ENCODE measurements at regions not wholly inside any gene's neighbourhood (a gene's known extent, or its start where the extent isn't known, plus 50 kb on each side); places are given as distances from the start of the nearest gene placed in this dataset.

- TF ChIP-seq, protein P1, sequence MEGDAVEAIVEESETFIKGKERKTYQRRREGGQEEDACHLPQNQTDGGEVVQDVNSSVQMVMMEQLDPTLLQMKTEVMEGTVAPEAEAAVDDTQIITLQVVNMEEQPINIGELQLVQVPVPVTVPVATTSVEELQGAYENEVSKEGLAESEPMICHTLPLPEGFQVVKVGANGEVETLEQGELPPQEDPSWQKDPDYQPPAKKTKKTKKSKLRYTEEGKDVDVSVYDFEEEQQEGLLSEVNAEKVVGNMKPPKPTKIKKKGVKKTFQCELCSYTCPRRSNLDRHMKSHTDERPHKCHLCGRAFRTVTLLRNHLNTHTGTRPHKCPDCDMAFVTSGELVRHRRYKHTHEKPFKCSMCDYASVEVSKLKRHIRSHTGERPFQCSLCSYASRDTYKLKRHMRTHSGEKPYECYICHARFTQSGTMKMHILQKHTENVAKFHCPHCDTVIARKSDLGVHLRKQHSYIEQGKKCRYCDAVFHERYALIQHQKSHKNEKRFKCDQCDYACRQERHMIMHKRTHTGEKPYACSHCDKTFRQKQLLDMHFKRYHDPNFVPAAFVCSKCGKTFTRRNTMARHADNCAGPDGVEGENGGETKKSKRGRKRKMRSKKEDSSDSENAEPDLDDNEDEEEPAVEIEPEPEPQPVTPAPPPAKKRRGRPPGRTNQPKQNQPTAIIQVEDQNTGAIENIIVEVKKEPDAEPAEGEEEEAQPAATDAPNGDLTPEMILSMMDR (IDR thresholded peaks at IDR 0.05; ENCODE audit: low read depth, low read length), result no peak
Measured at GRCh38 chr7:136210079-136210478, 232.9 kb upstream of the MTPN start.

DNA sequence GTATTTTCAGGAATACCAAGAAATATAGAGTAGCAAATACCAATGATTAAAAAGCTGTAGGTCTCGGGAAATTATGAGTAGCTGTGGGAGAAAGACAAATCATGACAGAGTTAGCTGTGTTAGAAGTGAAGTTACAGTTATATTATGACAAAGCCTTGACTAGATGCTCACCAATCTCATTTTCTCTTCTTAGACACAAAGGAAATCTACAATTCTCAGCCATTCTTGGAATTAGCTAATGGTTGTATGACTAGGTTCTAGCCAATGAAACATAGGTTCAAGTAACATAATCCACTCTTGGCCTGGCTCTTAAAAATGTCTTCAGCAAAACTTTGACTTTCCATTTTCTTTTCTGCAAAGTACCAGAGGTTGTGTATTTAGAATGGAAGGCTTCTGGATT lies 228.8 kb upstream of the MTPN start:
- H3K4me3 ChIP-seq (replicated peaks in 1 of 2; ENCODE audit: low read depth in 2 of 2, low read length in 2 of 2), result no peak overlapping the region
- DNase-seq (ENCODE audit: low read depth in 2 of 2), result no peak
- TF ChIP-seq, protein P1 (IDR thresholded peaks at IDR 0.05; ENCODE audit: low read depth, low read length), result no peak

More at GRCh38 chr7:136210079-136210478, 232.9 kb upstream of the MTPN start:
- H3K4me3 ChIP-seq (replicated peaks in 1 of 2; ENCODE audit: low read depth in 2 of 2, low read length in 2 of 2), result no peak overlapping the region
- DNase-seq (ENCODE audit: low read depth in 2 of 2), result no peak

DNA sequence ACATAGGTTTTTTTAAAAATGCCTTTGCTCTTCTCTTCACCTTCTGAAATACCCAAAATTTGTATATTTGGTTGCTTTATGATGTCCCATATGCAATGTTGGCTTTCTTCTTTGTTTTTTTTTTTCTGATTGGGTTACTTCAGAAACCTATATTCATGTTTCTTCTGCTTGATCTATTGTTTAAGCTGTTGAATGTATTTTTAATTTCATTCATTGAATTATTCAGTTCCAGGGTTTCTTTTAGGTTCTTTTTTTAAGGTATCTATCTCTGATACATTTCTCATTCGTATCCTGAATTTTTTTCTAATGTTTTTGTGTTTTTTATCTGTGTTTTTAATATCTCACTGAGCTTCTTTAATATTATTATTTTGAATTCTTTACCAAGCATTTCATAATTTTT lies 221.0 kb upstream of the MTPN start:
- no peak overlapping the region for H3K4me3 ChIP-seq (replicated peaks in 1 of 2; ENCODE audit: low read depth in 2 of 2, low read length in 2 of 2)
- DNase-seq (ENCODE audit: low read depth in 2 of 2), result no peak
- TF ChIP-seq, protein P1 (IDR thresholded peaks at IDR 0.05; ENCODE audit: low read depth, low read length), result no peak

DNA sequence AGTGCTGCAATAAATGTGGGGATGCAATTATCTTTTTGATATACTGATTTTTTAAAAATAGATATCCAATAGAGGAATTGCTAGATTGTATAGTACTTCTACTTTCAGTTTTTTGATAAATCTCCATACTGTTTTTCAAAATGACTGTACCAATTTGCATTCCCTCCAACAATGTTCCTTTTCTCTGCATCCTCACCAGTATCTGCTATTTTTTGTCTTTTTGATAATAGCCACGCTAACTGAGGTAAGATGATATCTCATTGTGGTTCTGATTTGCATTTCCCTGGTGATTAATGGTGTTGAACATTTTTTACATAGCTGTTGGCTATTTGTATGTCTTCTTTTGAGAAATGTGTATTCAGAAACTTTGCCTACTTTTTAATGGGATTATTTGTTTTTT lies 217.7 kb upstream of the MTPN start:
- H3K4me3 ChIP-seq (replicated peaks in 1 of 2; ENCODE audit: low read depth in 2 of 2, low read length in 2 of 2), result no peak overlapping the region
- DNase-seq (ENCODE audit: low read depth in 2 of 2), result no peak

DNA sequence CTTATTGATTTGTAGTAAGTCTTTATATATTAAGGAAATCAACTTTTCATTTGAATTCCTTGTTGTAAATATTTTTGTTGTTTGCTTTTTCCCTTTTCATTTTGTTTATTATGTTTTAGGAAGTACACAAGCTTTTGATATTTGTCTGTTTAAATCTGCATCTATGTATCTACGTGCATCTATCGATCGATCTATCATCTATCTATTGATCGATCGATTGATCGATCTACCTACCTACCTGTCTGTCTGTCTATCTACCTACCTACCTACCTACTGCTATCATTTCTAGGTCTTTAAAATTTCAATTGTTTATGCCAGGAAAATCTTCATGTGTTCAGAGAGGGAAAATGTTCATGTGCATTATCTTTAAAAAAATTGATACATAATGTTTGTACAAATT lies 216.8 kb upstream of the MTPN start:
- H3K4me3 ChIP-seq (replicated peaks in 1 of 2; ENCODE audit: low read depth in 2 of 2, low read length in 2 of 2), result no peak overlapping the region
- DNase-seq (ENCODE audit: low read depth in 2 of 2), result no peak
- TF ChIP-seq, protein P1 (IDR thresholded peaks at IDR 0.05; ENCODE audit: low read depth, low read length), result no peak

More for the DNA sequence above, 217.7 kb upstream of the MTPN start:
- TF ChIP-seq, protein P1 (IDR thresholded peaks at IDR 0.05; ENCODE audit: low read depth, low read length), result no peak

DNA sequence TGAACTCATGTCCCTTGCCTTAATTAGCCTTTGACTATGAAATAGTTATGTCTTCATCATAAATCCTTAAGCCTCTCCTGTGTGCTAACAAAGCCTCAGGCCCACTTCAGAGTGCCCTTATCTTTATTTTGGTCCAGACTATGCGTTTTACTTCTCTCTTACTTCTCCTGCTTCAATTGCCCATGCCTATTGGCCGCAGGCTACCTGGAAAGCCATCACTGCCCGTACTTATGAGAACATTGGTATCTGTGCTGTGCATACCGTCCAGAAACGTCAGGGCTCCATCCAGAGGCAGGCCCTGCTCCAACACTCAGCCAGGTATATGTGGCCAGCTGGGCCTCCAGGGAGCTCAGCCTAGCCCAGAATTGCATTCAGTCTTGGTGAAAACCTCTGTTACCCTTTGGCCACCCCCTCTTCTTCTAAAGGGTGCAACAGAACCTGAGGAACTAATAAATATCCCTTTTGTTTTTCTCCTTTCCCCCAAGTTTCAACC lies 212.4 kb upstream of the MTPN start:
- no peak for DNase-seq (ENCODE audit: low read depth in 2 of 2)
- TF ChIP-seq, protein P1 (IDR thresholded peaks at IDR 0.05; ENCODE audit: low read depth, low read length), result no peak
- H3K4me3 ChIP-seq (replicated peaks in 1 of 2; ENCODE audit: low read depth in 2 of 2, low read length in 2 of 2), result no peak overlapping the region

DNA sequence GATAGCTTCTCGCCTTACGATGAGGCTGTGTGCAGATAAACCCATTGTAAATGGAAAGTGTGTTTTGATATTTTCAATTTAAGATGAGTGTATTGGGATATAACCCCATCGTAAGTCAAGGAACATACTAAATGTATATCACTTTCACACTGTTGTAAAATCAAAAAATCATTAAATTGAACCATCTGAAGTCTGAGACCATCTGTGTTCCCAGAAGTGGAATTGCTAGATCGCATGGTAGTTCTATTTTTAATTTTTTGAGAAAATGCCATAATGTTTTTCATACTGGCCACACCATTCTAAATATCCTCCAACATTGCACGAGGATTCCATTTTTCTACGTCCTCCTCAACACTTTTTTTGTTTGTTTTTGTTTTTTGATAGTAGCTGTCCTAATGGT lies 209.1 kb upstream of the MTPN start:
- H3K4me3 ChIP-seq (replicated peaks in 1 of 2; ENCODE audit: low read depth in 2 of 2, low read length in 2 of 2), result no peak overlapping the region
- TF ChIP-seq, protein P1 (IDR thresholded peaks at IDR 0.05; ENCODE audit: low read depth, low read length), result no peak
- no peak for DNase-seq (ENCODE audit: low read depth in 2 of 2)
